ENCODE measurements at regions not wholly inside any gene's neighbourhood (a gene's known extent, or its start where the extent isn't known, plus 50 kb on each side); places are given as distances from the start of the nearest gene placed in this dataset.

GRCh38 chr1:199877526-199878384 is 149.8 kb upstream of the NR5A2 start:
- ATAC-seq, result no peak
- Histone ChIP-seq H3K36me3 (replicated peaks in 1 of 2; ENCODE audit: insufficient read depth in 1 of 2, low read depth in 2 of 2) (no peaks in the 10 kb centered on the region), H3K4me3 (no peak overlapping the region), H3K9me3 (no peaks in the 10 kb centered on the region), H3K27ac (no peak overlapping the region), H3K4me1 (no peaks in the 10 kb centered on the region), H3K27me3 (no peaks in the 10 kb centered on the region)
- intact Hi-C loops (cut with DNase I), result no loop called here
- WGBS, 2 donors, result 80 to 92% methylated on average over 7 of the region's 7 CpGs
- no peak for TF ChIP-seq POLR2A (IDR thresholded peaks at IDR 0.05)
- no peak for TF ChIP-seq CTCF (IDR thresholded peaks at IDR 0.05)
- no peak for DNase-seq

GRCh38 chr1:199878823-199879222 is 148.7 kb upstream of the NR5A2 start:
- Histone ChIP-seq H3K4me1 (no peaks in the 10 kb centered on the region), H3K9me3 (no peaks in the 10 kb centered on the region), H3K4me3 (no peak overlapping the region), H3K27ac (no peak overlapping the region), H3K36me3 (replicated peaks in 1 of 2; ENCODE audit: insufficient read depth in 1 of 2, low read depth in 2 of 2) (no peaks in the 10 kb centered on the region), H3K27me3 (no peaks in the 10 kb centered on the region)
- DNase-seq, result no peak
- TF ChIP-seq CTCF (IDR thresholded peaks at IDR 0.05), result no peak
- no peak for TF ChIP-seq POLR2A (IDR thresholded peaks at IDR 0.05)
- intact Hi-C loops (cut with DNase I), result no loop called here
- no peak for ATAC-seq
- 69 to 83% methylated on average over 4 of the region's 4 CpGs for WGBS, 2 donors

GRCh38 chr1:199898654-199899053 is 128.9 kb upstream of the NR5A2 start:
- Histone ChIP-seq H3K27ac (no peak overlapping the region), H3K4me3 (no peak overlapping the region), H3K27me3 (no peaks in the 10 kb centered on the region), H3K4me1 (no peaks in the 10 kb centered on the region), H3K9me3 (no peaks in the 10 kb centered on the region), H3K36me3 (replicated peaks in 1 of 2; ENCODE audit: insufficient read depth in 1 of 2, low read depth in 2 of 2) (no peaks in the 10 kb centered on the region)
- intact Hi-C loops (cut with DNase I), result no loop called here
- no peak for ATAC-seq
- TF ChIP-seq POLR2A (IDR thresholded peaks at IDR 0.05) (no peak), CTCF (IDR thresholded peaks at IDR 0.05) (no peak)
- WGBS, 2 donors, result 86 to 95% methylated on average over 1 of the region's 1 CpG
- no peak for DNase-seq

- TF ChIP-seq POLR2A (IDR thresholded peaks at IDR 0.05), result no peak
- no peak for TF ChIP-seq CTCF (IDR thresholded peaks at IDR 0.05)
- Histone ChIP-seq H3K4me3 (no peak overlapping the region), H3K4me1 (no peaks in the 10 kb centered on the region), H3K27ac (no peak overlapping the region), H3K36me3 (replicated peaks in 1 of 2; ENCODE audit: insufficient read depth in 1 of 2, low read depth in 2 of 2) (no peaks in the 10 kb centered on the region), H3K9me3 (no peaks in the 10 kb centered on the region), H3K27me3 (no peaks in the 10 kb centered on the region)
- ATAC-seq, result no peak
- intact Hi-C loops (cut with DNase I), result no loop called here
- no peak for DNase-seq
These were observed 126.2 kb upstream of the NR5A2 start for GRCh38 chr1:199901341-199901740.

- H3K27ac ChIP-seq, result no peak overlapping the region
- H3K4me1 ChIP-seq, result no peaks in the 10 kb centered on the region
- no peaks in the 10 kb centered on the region for H3K9me3 ChIP-seq
- no peaks in the 10 kb centered on the region for H3K36me3 ChIP-seq (replicated peaks in 1 of 2; ENCODE audit: insufficient read depth in 1 of 2, low read depth in 2 of 2)
- no peak overlapping the region for H3K4me3 ChIP-seq
- TF ChIP-seq POLR2A (IDR thresholded peaks at IDR 0.05), result no peak
- no peak for TF ChIP-seq CTCF (IDR thresholded peaks at IDR 0.05)
- no peak for ATAC-seq
- intact Hi-C loops (cut with DNase I), result no loop called here
- 54 to 58% methylated on average over 2 of the region's 2 CpGs for WGBS, 2 donors
- H3K27me3 ChIP-seq, result no peaks in the 10 kb centered on the region
- no peak for DNase-seq
These were observed 120.1 kb upstream of the NR5A2 start for GRCh38 chr1:199907361-199907760.
